Cardiac septum (tissue), 1 donor: ENCODE measurements at regions not wholly inside any gene's neighbourhood (a gene's known extent, or its start where the extent isn't known, plus 50 kb on each side); places are given as distances from the start of the nearest gene placed in this dataset.
A peak's percentile ranks its signal among the peaks of the same experiment; 100 is the strongest.

Experiments
- DNase-seq: peaks from one replicate; pipeline ENCODE4 v3.0.0-alpha.2; 2020; ENCODE audit warnings: low spot score
- intact Hi-C: fragments of 100-400 bp; cut with DNase I; formaldehyde crosslinking; loops from one replicate; pipeline ENCODE4 v1.14.0; 2022
- donor health status: DM: no; HTN: no; CAD: no.

DNA sequence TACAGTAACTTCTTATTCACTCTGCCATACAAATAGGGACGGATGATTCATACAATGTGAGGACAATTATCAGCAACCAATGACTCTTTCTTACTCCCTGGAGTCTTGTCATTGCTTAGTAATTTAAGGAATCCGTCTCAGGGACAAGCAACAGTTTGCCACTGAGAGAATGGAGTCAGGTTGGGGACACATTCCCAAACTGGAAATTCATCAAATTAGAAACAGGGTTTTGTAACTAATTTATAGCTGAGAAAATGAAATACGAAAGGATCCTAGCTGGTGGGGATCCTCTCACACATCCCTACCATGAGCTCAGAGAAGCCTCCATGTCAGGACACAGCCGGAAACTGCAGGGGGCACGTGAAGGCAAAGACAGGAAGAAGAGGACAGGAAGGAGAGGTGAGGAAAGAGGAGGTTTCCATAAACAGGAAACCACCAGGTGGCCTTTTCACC lies 50.4 kb upstream of the KDR start:
- DNase-seq: no peak
- intact Hi-C loops: loop anchor here (5.0 kb wide), 2 partner anchors 54 to 174 kb away; no protein-coding TSS in a partner anchor

DNA sequence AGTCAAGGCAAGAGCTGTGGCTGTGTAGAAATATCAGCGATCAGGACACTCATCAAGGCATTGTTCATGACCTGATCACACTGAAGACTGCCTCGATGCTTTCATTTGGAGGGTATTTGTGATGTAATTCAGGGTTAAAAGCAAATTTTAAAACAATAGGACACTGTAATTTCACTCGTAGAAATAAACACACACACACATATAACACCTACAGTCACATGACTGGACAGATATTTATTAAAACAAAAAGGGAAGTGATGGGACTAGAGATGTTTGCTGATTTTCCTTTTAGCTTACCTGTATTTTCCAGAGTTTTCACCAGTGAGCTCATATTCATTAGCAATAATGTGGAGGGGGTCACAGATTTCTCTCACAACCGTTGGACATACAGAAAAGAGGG lies 51.1 kb upstream of the KDR start:
- intact Hi-C loops: loop anchor here (5.0 kb wide), 2 partner anchors 54 to 174 kb away; no protein-coding TSS in a partner anchor
- DNase-seq: no peak

DNA sequence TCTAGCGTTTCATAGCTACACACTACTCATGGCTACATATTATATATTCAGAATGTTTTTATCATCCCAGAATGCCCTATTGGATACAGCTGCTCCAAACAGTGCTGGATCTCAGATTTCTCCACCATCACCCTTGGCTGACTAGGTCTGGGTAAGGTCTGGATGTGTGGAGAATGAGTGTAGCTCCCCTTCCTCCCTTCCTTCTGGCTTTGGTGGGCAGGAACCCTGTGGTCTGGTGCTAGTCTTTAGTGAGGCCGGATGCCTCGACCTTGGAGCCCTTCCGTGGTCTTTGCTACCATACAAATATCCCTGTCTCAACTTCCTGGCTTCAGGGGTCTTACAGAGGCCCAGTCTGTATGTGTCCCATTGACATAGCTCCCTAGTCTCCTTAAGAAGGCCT lies 52.1 kb upstream of the KDR start:
- intact Hi-C loops: loop anchor here (5.0 kb wide), 2 partner anchors 55 to 175 kb away; no protein-coding TSS in a partner anchor
- DNase-seq: no peak

DNA sequence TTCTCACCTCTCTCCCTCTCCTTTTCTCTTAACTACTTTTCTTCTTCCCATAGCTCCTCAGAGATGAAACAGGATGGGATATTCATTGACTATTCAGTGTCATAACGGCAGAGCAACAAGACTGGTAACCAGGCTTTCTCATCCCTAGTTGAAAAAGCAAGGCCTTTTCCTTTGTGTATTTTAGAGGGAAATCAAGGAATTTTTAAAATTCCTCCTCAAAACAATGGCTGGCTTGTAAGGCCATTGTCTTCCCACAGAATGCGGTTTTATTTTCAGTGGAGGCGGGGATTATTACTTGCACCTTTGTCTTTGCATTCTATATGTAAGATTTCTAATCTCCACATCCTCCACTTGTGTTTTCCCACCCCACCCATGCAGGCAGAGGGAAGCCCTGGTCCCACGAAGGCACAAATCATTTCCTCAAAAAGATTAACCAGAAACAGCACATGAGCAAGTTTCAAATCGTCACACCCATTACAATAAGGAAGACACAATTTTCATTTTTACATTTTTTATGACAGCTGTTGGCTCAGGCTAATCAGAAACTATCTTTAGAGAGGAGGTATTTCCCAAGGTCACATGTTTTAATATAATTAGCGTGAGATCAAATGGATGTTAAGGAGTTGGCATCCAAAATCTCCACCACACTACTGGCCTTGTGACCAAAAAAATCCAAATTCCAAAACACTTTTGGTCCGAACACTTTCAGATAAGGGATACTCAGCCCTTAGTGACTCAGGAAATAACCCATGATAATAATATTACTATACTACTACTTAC lies 53.0 kb upstream of the KDR start:
- intact Hi-C loops: loop anchor here (5.0 kb wide), 2 partner anchors 56 to 176 kb away; no protein-coding TSS in a partner anchor

DNA sequence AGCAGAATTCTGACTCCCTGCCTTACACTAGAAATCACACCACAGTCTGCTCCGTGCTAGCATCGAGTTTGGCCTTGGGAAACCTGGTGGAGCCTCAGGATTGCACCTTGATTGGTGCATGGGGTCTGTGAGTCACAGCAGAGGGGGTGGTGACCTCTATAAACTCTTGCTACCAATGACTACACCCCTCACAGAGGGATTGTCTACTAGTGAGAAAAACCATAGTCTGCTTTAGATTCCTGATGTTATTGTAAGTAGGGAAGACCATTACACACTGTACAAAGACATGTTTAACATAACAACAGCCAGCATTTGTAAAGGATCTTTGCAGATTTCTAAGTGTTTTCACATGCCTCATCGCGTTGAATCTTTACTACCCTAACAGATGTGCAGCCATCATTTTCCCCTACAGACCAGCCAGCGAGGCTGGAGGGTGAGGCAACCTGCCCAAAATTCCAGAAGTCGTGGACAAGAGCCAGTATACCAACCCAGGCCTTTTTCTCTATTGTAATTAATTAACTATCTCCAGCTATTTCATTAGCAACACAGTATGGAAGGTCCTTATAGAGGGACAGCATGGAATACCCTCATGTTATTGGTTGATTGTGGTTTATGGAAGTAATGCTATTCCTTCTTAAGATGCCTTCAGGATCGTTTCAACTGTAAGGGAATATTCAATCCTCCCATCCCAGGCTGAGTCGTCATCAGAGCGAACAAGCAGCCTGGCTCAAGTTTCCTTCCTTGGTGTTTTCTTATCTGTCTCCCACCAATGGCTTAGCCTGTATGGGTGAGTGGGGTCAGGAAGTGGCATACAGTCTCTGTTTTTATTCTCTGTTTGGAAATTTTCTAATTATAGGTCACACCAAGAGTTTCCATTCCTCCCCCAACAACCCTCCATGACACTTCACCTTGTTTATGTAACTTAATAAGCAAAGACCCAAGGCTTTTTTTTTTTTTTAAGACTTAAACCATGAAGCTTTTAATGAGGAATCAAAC lies 55.9 kb upstream of the KDR start:
- intact Hi-C loops: loop anchor here (5.0 kb wide), 1 partner anchor 141 kb away; no protein-coding TSS in a partner anchor
- no peak for DNase-seq

More for the DNA sequence above, 53.0 kb upstream of the KDR start:
- DNase-seq: no peak

DNA sequence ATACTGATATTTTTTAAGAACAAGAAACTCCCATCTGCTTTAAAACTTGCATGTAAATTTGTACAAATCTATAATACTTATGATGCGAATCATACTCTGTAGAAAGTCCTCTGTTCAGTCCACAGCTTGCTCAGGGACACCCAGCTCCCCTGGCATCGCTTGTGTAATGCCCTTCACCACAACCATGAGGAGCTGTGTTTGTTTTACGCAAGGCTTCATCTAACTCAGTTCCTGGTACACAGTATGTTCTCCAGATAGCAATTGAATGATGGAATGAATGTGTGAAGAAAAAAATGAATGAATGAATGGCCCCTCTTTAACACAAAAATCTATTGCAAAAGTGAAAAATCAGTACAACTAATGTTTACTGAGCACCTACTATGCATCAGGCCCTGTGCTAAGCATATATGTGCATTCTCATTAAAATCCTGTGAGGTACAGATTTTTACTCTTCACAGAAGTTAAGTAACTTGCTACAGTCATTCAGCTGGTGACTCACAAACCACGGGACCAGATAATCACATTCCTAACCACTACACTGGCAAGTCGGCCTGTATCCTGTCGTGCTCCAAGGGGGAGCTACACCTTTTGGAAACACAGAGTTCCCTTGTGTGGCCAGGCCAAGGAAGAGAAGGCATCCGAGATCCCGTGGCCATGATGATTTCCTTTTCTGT lies 58.7 kb upstream of the KDR start:
- no peak for DNase-seq
- intact Hi-C loops: loop anchor here (5.0 kb wide), 1 partner anchor 138 kb away; no protein-coding TSS in a partner anchor

DNA sequence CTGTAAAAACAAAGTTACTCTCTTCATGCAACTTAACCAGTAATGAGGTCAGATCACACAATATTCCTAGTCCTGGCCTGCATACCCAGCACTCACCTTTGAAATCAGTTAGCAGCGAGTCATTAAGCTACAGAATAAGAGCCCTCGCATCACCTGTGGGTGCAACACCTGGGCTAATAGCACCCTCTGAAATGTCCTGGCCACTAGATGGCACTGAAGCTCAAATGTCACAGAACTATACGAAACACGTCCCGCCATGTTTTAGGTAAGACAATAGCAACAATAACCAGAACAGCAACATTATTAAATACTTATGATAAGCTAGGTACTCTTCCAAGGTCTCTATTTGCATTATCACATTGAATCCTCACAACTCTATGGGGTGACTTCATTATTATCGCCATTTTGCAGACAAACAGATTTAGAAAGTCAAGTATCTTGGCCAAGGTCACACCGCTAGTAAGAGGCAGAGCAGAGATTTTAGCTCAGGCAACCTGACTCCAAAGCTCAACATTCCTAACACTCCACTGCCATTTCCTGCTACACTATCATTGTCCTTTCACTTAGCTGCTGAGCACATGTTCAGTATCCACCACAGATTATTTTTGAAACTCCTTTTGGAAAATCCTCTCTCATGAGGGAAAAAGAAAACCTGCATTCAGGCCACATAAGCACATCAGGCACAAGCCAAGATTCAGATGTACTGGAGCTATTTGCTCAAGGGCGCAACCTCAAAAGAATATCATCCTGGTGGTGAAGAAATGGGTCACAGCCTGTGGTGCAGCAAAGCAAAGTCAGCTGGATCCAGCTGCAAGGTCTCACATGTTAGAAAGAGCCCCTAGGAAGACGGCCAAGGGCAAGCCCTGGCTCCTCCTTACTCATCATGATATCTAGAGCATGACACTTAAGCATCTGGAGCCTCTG lies 59.5 kb upstream of the KDR start:
- no peak for DNase-seq
- intact Hi-C loops: loop anchor here (5.0 kb wide), 1 partner anchor 137 kb away; no protein-coding TSS in a partner anchor

DNA sequence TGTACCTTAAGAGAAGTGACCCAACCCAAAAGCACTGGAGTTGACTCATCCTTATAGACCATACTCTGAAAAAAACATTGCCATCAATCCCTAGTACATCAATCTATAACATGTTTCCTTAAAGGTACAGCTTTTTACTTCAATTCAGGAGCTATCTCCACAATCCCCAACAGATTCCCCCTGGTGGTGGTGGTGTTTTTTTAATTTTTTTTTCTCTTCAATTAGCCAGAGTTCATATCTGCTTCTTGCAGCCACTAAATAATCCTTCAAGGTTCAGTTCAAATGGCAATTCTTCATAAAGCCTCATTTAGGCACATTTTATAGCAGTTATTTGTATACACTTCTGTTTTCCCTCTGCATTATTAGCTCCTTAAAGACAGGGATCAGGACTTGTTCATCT lies 60.7 kb upstream of the KDR start:
- DNase-seq: no peak
- intact Hi-C loops: no loop called here

DNA sequence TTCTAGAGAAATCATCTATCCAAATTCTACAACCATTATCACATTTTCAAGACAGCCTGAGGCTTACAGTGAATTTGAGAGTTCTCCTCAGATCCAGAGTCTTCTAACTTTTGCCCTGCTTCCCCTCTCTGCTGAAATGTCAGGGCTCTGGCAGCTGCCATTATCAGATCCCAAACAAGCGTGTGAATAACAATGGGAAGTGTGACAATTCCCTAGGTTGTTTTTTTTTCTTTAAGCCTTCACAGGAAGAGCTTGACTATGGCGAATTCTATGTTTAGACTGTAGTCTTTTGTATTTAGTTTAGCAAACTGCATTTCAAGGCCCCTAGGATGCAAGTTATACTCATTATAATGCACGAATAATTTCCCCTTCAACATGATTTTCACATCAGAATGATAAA lies 61.3 kb upstream of the KDR start:
- no peak for DNase-seq
- intact Hi-C loops: no loop called here

DNA sequence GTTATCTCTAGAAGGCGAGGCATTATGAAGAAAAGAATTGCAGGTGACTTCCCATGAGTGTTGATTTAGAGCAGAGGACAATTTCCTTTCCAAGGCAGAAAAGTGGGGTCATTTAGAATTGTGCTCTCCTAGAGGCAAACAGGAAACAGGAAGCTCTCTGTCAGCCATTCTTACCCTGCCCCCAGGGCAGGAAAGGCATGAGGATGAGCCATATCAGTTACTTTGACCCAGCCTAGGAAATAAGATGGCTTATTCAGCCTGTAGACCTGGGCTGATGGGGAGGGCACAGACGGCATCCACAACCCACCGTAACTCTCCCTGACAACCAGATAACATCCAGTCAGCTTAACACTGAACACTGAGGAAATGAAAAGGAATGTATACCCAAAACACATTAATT lies 88.8 kb upstream of the KDR start:
- intact Hi-C loops: loop anchor here (10.0 kb wide), 1 partner anchor 91 kb away; no protein-coding TSS in a partner anchor
- DNase-seq: no peak

DNA sequence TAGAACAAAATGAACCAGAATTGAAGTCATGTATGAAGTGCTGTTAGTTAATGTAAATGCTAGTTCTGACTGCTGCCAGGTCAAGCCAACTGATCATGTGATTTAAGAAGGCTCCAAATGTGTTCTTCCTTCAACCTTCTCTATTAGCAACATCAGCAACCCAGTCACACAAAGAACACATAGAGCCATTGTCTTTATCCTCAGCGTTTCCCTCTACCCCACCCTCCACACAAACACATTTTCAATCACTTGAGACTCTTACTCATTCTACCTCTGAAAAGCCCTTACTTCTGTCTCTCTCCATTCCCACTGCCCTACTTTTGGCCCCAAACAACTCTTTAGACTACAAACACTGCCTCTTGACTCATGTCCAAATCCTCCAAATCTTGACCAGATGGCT lies 89.7 kb upstream of the KDR start:
- intact Hi-C loops: loop anchor here (10.0 kb wide), 1 partner anchor 90 kb away; no protein-coding TSS in a partner anchor
- no peak for DNase-seq

DNA sequence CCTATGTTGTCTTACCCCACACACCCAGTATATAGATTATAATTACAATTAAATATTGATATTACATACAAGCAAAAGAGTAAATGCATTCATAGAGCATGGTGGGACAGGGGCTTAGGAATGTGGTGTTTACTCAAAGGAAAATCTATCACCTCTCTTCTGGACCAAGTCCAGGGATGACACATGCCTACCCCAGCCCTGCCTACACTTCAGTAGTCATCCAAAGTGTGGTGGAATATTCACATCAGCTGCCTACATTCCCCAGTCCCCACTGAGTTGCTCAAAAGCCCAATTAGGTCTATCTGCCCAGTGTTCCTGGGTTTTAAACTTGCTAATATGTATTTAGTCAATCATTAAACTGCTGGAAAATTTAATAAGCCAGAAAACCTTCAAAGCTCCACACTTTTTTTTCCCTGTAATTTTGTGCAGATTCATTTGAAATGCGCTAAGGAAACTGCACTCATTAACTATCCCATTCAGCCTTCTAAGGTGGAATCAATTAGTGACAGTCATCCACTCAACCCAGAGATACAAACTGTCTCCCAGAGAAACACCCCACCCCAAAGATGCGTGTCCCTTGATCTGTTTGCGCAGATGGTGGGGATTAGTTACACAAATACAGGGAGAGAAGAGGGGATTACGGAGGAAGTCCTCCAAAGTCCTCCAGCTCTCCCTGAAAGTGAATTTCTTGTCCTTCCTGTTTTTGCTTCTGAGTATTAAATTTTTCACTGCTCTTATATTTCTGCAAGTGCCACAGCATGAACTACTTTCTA lies 91.7 kb upstream of the KDR start:
- DNase-seq: no peak
- intact Hi-C loops: loop anchor here (10.0 kb wide), 1 partner anchor 88 kb away; no protein-coding TSS in a partner anchor

DNA sequence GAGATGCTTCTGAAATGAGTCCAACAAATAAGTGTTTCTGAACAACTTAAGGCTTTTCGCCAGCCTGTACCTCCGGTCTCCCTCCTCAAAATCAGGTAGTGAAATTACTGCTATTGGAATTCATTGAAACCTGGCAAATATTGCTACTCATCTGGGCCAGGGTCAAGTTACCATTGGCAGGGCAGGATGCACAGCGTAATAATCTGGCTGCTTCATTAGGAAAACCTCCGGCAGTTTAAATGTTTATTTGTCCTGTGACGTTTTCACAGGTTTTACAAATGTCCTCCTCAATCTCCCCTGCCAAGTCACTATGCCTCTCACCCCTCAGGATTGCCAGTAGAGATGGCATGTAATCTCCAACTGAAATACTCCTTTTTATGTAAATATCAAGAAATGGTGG lies 92.6 kb upstream of the KDR start:
- DNase-seq: no peak
- intact Hi-C loops: loop anchor here (10.0 kb wide), 1 partner anchor 87 kb away; no protein-coding TSS in a partner anchor

DNA sequence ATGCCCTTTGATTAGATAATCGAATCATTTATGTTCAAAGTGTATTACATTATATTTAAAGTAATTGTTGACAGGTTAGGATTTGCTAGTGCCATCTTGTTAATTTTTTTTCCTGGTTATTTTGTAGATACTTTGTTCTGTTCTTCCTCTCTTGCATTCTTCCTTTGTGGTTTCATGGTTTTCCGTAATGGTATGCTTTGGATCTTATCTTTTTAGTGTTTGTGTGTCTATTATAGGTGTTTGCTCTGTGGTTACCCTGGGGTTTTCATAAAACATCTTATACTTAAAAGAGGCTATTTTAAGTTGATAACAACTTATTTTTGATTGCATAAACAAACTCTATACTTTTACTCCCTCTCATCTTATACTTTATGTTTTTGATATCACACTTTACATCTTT lies 108.2 kb upstream of the SRD5A3 start:
- intact Hi-C loops: no loop called here
- DNase-seq: no peak

DNA sequence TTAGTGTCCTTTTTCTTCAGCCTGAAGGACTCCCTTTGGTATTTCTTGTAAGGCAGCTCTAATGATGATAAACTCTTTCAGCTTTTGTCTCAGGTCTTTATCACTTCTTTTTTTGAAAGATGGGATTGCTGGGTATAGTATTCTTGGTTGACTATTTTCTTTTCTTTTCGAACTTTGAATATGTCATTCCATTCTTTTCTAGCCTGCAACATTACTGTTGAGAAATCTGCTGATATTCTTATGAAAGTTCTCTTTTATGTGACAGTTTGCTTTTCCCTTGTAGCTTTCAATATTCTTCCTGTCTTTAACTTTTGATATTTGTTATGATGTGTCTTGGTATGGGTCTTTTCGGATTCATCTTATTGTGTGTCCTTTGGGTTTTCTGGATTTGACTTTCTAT lies 107.6 kb upstream of the SRD5A3 start:
- intact Hi-C loops: no loop called here
- DNase-seq: no peak

DNA sequence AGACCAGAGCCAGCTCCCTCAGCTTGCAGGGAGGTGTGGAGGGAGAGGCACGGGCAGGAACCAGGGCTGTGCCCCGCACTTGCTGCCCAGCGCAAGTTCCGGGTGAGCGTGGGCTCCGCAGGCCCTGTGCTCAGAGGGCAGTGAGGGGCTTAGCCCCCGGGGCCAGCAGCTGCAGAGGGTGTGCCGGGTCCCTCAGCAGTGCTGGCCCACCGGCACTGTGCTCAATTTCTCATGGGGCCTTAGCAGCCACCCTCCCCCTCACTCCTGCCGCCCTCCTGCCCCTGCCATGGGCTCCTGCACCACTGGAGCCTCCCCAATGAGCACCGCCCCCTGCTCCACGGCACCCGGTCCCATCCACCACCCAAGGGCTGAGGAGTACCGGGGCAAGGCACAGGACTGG lies 104.6 kb upstream of the SRD5A3 start:
- no peak for DNase-seq
- intact Hi-C loops: no loop called here

DNA sequence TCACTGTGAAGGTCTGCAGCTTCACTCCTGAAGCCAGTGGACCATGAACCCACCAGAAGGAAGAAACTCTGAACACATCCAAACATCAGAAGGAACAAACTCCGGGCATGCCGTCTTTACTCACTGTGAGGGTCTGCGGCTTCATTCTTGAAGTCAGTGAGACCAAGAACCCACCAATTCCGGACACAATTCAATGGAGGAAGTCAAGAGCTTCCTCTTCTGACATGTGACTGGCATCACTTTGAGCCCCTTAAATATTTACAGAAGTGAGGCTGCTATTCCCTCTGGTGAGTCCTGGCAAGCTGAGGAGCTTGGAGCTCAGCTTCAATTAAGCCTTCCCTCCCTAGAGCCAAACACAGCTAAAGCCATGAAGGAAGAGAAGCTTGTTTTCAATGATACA lies 103.5 kb upstream of the SRD5A3 start:
- DNase-seq: no peak
- intact Hi-C loops: no loop called here

DNA sequence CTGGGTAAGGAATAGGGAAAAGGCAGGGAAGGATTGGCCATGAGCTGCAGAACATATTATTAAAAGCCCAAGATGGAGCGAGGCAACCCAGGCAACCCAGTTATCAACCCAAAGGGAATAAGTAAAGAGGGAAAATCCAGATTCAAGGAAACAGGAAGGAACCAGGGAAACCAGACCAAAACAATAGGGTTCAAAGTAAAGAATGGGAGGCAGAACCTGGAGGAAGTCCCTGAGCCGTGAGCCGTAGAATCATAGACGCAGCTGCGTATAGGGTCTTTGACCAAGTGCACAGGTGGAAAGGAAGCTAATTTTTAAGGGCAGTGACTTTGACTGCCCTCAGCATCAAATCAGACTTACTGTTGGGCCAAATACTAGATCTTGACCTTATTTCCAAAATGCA lies 98.5 kb upstream of the SRD5A3 start:
- DNase-seq: peak; percentile 63
- intact Hi-C loops: no loop called here
